CD4-positive, CD25-positive, alpha-beta regulatory T cell (primary cell): ENCODE measurements at regions not wholly inside any gene's neighbourhood (a gene's known extent, or its start where the extent isn't known, plus 50 kb on each side); places are given as distances from the start of the nearest gene placed in this dataset.

Experiments
- ATAC-seq, 2 donors: fragments of 150-1000 bp; cut with Tn5 transposase; one replicate each; pipeline ENCODE4 v1.10.0; 2021; ENCODE audit warnings: low read depth in 2 of 2, moderate number of reproducible peaks in 2 of 2, moderate library complexity in 1 of 2
- DNase-seq, 3 donors: peaks; one replicate each; pipeline versions ENCODE4 v3.0.0 to v3.0.0-alpha.2; 2012 to 2022; ENCODE audit warnings: mixed read lengths in 1 of 3
- H3K27ac ChIP-seq: one replicate; pipeline ENCODE4 v1.7.0; 2013; ENCODE audit warnings: mild to moderate bottlenecking, low read length; ENCODE audit not compliant: insufficient read depth, poor library complexity, severe bottlenecking
- H3K27me3 ChIP-seq: one replicate; pipeline ENCODE4 v1.7.0; 2013; ENCODE audit warnings: low read length; ENCODE audit not compliant: control insufficient read depth, insufficient read depth
- H3K36me3 ChIP-seq: one replicate; pipeline ENCODE4 v1.7.0; 2013; ENCODE audit warnings: mild to moderate bottlenecking, low read length, moderate library complexity; ENCODE audit not compliant: control insufficient read depth, insufficient read depth
- H3K4me1 ChIP-seq: 2 replicates; pipeline ENCODE4 v1.7.0; 2013; ENCODE audit warnings: mild to moderate bottlenecking, low read length; ENCODE audit not compliant: insufficient read depth, control insufficient read depth, poor library complexity, severe bottlenecking
- H3K4me3 ChIP-seq: one replicate; pipeline ENCODE4 v1.7.0; 2013; ENCODE audit warnings: low read depth, mild to moderate bottlenecking, low read length, moderate library complexity
- H3K9me3 ChIP-seq, 2 experiments: 1 replicate in 1 of 2; 2 replicates in 1 of 2; pipeline ENCODE4 v1.7.0; 2013; ENCODE audit warnings: low read length in 2 of 2, mild to moderate bottlenecking in 1 of 2, moderate library complexity in 1 of 2; ENCODE audit not compliant: control insufficient read depth in 2 of 2
- H3K27ac Mint-ChIP-seq, 3 donors: one replicate each; pipeline ENCODE4 v1.8.0; 2020 to 2022; ENCODE audit warnings: mild to moderate bottlenecking in 3 of 3, mixed read lengths in 3 of 3, moderate library complexity in 2 of 3
- H3K27me3 Mint-ChIP-seq: one replicate; pipeline ENCODE4 v1.8.0; 2022; ENCODE audit warnings: mild to moderate bottlenecking, mixed read lengths
- H3K36me3 Mint-ChIP-seq: one replicate; pipeline ENCODE4 v1.8.0; 2020; ENCODE audit warnings: mixed read lengths
- H3K4me1 Mint-ChIP-seq, 4 donors: one replicate each; pipeline ENCODE4 v1.8.0; 2020 to 2022; ENCODE audit warnings: mixed read lengths in 4 of 4, mild to moderate bottlenecking in 1 of 4
- H3K4me3 Mint-ChIP-seq, 4 donors: one replicate each; pipeline ENCODE4 v1.8.0; 2020 to 2022; ENCODE audit warnings: mild to moderate bottlenecking in 4 of 4, mixed read lengths in 4 of 4, moderate library complexity in 3 of 4
- H3K9me3 Mint-ChIP-seq, 7 donors: one replicate each; pipeline ENCODE4 v1.8.0; 2020 to 2022; ENCODE audit warnings: mixed read lengths in 7 of 7, mild to moderate bottlenecking in 3 of 7, moderate library complexity in 2 of 7

DNA sequence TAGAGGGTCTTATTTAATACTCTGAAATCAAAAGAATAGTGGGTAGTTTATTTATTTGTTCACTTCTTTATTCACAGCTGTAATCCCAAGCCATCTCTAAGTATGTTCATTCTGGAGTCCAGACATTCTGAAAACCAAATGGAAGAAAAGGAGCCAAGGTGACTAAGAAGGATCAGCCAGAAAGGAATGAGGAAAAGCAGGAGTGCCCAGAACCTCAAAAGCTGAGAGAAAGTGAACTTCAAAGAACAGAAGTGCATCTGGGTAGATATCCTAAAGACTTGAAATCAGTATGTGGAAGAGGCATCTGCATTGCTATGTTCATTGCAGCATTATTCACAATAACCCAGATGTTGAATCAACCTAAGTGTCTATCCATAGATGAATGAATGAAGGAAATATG is 94.8 kb downstream of the VIP start:
- Histone ChIP-seq H3K9me3 (no peaks in the 10 kb centered on the region), H3K4me3 (no peak overlapping the region), H3K36me3 (no peaks in the 10 kb centered on the region), H3K27ac (no peak overlapping the region), H3K4me1 (no peaks in the 10 kb centered on the region), H3K27me3 (no peaks in the 10 kb centered on the region)
- Mint-ChIP-seq H3K9me3 (peaks cover 0 to 13% (median 0%) of the 10 kb centered on the region in 7 donors), H3K36me3 (no peaks in the 10 kb centered on the region), H3K27ac (no peak overlapping the region), H3K4me3 (no peak overlapping the region), H3K4me1 (no peaks in the 10 kb centered on the region), H3K27me3 (no peaks in the 10 kb centered on the region)
- DNase-seq (no peak), ATAC-seq (no peak)

DNA sequence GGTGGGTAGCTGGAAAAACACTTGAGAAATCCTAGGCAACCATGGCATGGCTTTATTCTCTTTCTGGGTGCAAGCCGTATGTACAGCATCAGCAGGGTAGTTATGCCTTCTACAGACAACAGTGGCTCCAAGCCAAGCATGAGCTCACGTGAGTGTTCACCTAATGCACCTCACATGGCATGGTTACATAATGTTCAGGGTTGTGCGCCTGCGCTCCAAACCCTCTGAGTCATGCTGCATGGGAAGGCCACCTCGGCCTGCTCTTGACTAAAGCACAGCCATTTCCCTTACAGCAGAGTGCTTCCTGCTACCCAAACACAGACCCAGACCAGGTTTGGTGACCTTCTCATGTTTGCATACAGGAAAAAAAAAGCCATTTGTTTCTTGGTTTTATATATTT is 96.2 kb downstream of the VIP start:
- DNase-seq (peak in 1 of 3 donors; percentile 2), ATAC-seq (no peak)
- Mint-ChIP-seq H3K27me3 (no peaks in the 10 kb centered on the region), H3K9me3 (peaks cover 0 to 13% (median 0%) of the 10 kb centered on the region in 7 donors), H3K4me3 (no peak overlapping the region), H3K4me1 (no peaks in the 10 kb centered on the region), H3K27ac (no peak overlapping the region), H3K36me3 (no peaks in the 10 kb centered on the region)
- Histone ChIP-seq H3K27ac (no peak overlapping the region), H3K36me3 (no peaks in the 10 kb centered on the region), H3K4me1 (no peaks in the 10 kb centered on the region), H3K4me3 (no peak overlapping the region), H3K27me3 (no peaks in the 10 kb centered on the region), H3K9me3 (no peaks in the 10 kb centered on the region)

DNA sequence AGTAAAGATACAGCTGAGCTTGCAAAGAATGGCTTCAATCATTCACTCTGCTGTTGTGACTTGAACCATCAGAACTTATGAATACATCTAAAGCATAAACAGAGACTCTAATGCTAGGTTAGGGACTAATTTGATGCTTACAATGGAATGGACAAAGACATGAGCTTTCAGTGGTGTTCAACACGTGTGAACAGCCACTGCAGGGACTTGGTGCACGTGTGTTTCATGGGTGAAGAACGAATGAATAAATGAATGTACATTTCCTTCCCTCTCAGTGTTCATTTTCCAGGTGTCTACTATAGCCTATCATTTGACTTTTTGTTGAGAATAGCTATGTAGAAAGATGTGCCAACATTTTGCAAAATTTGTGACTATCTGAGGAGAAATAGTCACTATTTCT is 98.3 kb downstream of the VIP start:
- peaks cover 0 to 13% (median 0%) of the 10 kb centered on the region in 7 donors for H3K9me3 Mint-ChIP-seq
- no peak for ATAC-seq
- H3K27me3 Mint-ChIP-seq: peaks cover 8% of the 10 kb centered on the region

DNA sequence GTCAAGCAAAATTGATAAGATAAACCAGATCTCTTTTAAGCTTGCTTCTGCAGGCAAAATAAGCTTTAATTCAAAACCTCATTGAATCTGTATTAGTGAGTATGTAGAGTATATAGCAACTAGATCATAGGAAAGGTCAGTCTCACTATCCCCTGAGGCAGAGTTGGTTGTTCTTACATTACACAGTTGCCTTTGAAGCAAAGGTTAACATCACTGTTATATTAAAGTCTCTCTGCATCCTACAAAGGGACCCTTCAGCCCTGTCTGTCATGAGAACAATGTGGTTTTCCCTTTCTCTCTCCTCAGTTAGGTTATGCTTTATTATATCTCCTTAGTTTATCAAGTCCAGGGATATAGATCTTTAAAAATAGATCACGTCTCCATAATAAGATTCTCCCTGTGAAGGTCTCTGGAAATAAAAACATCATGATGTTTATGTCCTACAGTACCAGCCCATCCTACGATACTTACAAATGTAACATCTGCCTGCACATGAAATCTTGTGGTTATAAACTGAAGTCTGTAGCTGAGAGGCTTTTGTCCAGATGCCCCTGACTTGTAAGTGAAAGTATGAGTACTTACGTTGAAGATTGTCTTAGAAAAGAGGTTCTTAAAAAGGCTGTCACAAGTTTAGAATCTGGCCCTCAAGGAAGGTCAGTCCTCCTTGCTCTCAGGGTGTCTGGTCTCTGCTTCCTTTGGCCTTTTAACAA is 103.6 kb downstream of the VIP start:
- no peaks in the 10 kb centered on the region for H3K27me3 ChIP-seq
- no peaks in the 10 kb centered on the region for H3K9me3 ChIP-seq
- no peak for ATAC-seq
- Mint-ChIP-seq H3K36me3 (no peaks in the 10 kb centered on the region), H3K4me1 (no peaks in the 10 kb centered on the region), H3K27ac (no peak overlapping the region), H3K9me3 (peaks cover 0 to 3% (median 0%) of the 10 kb centered on the region in 7 donors), H3K27me3 (peaks cover 8% of the 10 kb centered on the region), H3K4me3 (no peak overlapping the region)
- H3K4me3 ChIP-seq: no peak overlapping the region
- no peaks in the 10 kb centered on the region for H3K4me1 ChIP-seq
- no peak for DNase-seq
- H3K36me3 ChIP-seq: no peaks in the 10 kb centered on the region
- H3K27ac ChIP-seq: no peak overlapping the region

More for the DNA sequence above, 98.3 kb downstream of the VIP start:
- Mint-ChIP-seq H3K4me1 (no peaks in the 10 kb centered on the region), H3K27ac (no peak overlapping the region), H3K4me3 (no peak overlapping the region), H3K36me3 (no peaks in the 10 kb centered on the region)
- no peak overlapping the region for H3K27ac ChIP-seq
- no peaks in the 10 kb centered on the region for H3K27me3 ChIP-seq
- DNase-seq: no peak
- H3K36me3 ChIP-seq: no peaks in the 10 kb centered on the region
- no peaks in the 10 kb centered on the region for H3K9me3 ChIP-seq
- H3K4me1 ChIP-seq: no peaks in the 10 kb centered on the region
- no peak overlapping the region for H3K4me3 ChIP-seq

DNA sequence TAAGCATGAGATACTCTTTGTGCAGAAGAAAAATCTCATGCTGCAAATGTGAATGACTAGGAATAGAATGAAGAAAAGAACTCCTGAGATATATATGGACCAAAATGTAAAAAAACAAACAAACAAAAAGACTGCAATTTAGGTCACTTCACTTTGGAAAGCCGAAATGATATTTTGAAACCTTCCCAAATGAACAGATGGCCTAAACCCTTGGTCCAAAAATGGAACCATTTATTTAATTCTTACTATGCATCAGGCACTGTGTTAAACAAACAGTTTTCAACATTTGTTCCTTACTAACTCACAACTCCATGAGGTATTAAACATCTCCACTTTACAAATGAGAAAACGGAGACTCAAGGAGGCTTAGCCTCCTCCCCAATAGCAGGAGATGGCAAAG is 107.5 kb downstream of the VIP start:
- Histone ChIP-seq H3K36me3 (no peaks in the 10 kb centered on the region), H3K4me3 (no peak overlapping the region), H3K27me3 (no peaks in the 10 kb centered on the region), H3K9me3 (no peaks in the 10 kb centered on the region), H3K27ac (no peak overlapping the region), H3K4me1 (no peaks in the 10 kb centered on the region)
- Mint-ChIP-seq H3K4me3 (no peak overlapping the region), H3K4me1 (no peaks in the 10 kb centered on the region), H3K36me3 (no peaks in the 10 kb centered on the region), H3K9me3 (peaks cover 0 to 3% (median 0%) of the 10 kb centered on the region in 7 donors), H3K27me3 (peaks cover 8% of the 10 kb centered on the region), H3K27ac (no peak overlapping the region)
- ATAC-seq: no peak
- DNase-seq: no peak

DNA sequence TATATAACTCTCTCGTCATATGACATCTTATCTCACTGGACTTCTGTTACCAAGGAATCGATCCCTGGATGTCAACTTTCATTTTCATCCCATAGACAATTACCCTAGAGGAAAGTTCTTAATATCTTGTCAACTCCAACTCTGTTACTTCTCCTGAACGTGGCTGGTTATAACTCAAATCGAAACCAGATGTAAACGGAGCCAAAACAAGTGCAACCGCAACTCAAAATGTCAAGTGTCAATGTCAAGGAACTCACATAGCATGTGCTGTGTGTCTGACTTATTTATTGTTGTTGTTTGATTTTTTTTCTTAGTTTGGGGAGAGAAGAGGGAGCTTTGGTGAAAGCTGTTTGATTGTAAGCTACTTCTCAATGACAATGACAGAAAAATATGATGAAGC is 108.6 kb downstream of the VIP start:
- Mint-ChIP-seq H3K27ac (no peak overlapping the region), H3K9me3 (peaks cover 0 to 3% (median 0%) of the 10 kb centered on the region in 7 donors), H3K4me3 (no peak overlapping the region), H3K4me1 (no peaks in the 10 kb centered on the region), H3K27me3 (peaks cover 4% of the 10 kb centered on the region), H3K36me3 (no peaks in the 10 kb centered on the region)
- Histone ChIP-seq H3K4me1 (no peaks in the 10 kb centered on the region), H3K27me3 (no peaks in the 10 kb centered on the region), H3K4me3 (no peak overlapping the region), H3K36me3 (no peaks in the 10 kb centered on the region), H3K9me3 (no peaks in the 10 kb centered on the region), H3K27ac (no peak overlapping the region)
- ATAC-seq: no peak
- peak in 1 of 3 donors; percentile 1 for DNase-seq

DNA sequence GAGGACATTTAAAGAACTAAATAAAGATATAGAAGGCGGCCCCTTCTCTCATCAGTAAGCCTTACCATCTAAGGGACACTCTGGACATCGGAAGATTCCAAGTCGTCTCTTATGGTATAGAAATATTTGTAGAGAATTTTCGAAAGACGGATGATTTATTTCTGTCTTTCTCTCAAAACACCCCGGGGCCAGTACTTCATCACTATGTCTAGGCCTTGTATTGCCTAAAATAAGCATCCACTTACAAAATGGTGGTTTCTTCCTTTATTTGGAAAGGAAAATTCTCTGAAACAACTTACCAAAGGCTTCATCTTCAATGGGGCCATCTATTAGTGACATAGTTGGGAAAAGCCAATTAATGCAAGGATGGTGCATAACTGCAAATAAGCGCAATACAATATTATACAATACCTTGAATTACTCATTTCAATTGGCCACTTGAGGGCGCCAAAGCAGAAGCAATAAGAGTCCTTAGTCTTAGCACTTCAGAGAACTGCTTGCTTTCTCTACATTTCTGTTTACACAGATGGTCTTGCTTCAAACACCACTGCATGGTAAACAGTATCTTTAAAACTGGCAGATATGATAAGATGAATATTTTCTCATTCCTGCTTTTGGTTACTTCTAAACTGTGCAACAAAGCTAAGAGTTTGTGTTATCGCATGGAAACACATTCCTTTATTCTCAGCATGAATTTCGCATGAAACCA is 113.2 kb downstream of the VIP start:
- Mint-ChIP-seq H3K36me3 (no peaks in the 10 kb centered on the region), H3K27ac (no peak overlapping the region), H3K27me3 (peaks cover 4% of the 10 kb centered on the region), H3K4me3 (no peak overlapping the region), H3K4me1 (no peaks in the 10 kb centered on the region), H3K9me3 (peaks cover 0 to 1% (median 0%) of the 10 kb centered on the region in 7 donors)
- H3K27me3 ChIP-seq: peaks cover 2% of the 10 kb centered on the region
- DNase-seq: peak; percentile 43 to 74 (median 54)
- H3K27ac ChIP-seq: no peak overlapping the region
- peak; percentile 39 to 64 for ATAC-seq
- no peaks in the 10 kb centered on the region for H3K9me3 ChIP-seq
- H3K4me3 ChIP-seq: no peak overlapping the region
- no peaks in the 10 kb centered on the region for H3K36me3 ChIP-seq
- H3K4me1 ChIP-seq: no peaks in the 10 kb centered on the region

DNA sequence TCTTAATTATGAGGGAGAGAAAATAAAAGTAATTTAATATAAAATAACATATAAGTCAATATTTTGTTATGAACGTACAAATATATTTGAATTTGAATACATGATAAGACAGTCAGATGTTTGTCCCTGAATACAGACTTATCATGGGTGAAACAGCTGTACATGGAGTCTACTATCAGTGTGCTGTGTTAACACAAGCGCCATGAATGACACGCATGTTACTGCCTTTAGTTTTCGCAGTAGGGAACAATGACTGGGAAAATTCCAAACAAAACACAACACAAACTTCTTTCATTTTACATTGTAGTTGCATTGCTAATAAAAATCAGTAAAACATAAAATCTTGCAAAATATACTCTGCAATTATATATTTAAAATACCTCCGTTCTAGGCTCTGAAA is 108.6 kb downstream of the FBXO5 start:
- DNase-seq: no peak
- Mint-ChIP-seq H3K27ac (no peak overlapping the region), H3K4me3 (no peak overlapping the region), H3K27me3 (peaks cover 5% of the 10 kb centered on the region), H3K9me3 (peaks cover 0 to 3% (median 1%) of the 10 kb centered on the region in 7 donors), H3K4me1 (no peaks in the 10 kb centered on the region), H3K36me3 (no peaks in the 10 kb centered on the region)
- Histone ChIP-seq H3K4me1 (no peaks in the 10 kb centered on the region), H3K36me3 (no peaks in the 10 kb centered on the region), H3K4me3 (no peak overlapping the region), H3K27me3 (no peaks in the 10 kb centered on the region), H3K27ac (no peak overlapping the region), H3K9me3 (no peaks in the 10 kb centered on the region)
- no peak for ATAC-seq
